Glutamatergic neuron (in vitro differentiated cells): ENCODE measurements at regions not wholly inside any gene's neighbourhood (a gene's known extent, or its start where the extent isn't known, plus 50 kb on each side); places are given as distances from the start of the nearest gene placed in this dataset.
"Not testable (repeated sequence)": the region's sequence is repeated elsewhere in the genome, so short reads cannot be mapped to it uniquely, and the experiment has no call there.

Experiments used
- DNase-seq: peaks from one replicate; pipeline ENCODE4 v3.0.0; 2022
- H3K27ac Mint-ChIP-seq: one replicate; pipeline ENCODE4 v1.8.0; 2020; ENCODE audit warnings: mild to moderate bottlenecking, mixed read lengths, inconsistent platforms; ENCODE audit not compliant: unreplicated experiment
- H3K27me3 Mint-ChIP-seq: one replicate; pipeline ENCODE4 v1.8.0; 2020; ENCODE audit warnings: mild to moderate bottlenecking, moderate library complexity, mixed read lengths, inconsistent platforms; ENCODE audit not compliant: unreplicated experiment
- H3K36me3 Mint-ChIP-seq: one replicate; pipeline ENCODE4 v1.8.0; 2020; ENCODE audit warnings: mild to moderate bottlenecking, mixed read lengths, inconsistent platforms; ENCODE audit not compliant: unreplicated experiment
- H3K4me1 Mint-ChIP-seq: one replicate; pipeline ENCODE4 v1.8.0; 2020; ENCODE audit warnings: mild to moderate bottlenecking, low read depth, mixed read lengths, inconsistent platforms; ENCODE audit not compliant: unreplicated experiment
- H3K4me3 Mint-ChIP-seq: one replicate; pipeline ENCODE4 v1.8.0; 2020; ENCODE audit warnings: mild to moderate bottlenecking, mixed read lengths, inconsistent platforms; ENCODE audit not compliant: unreplicated experiment
- H3K9me3 Mint-ChIP-seq: one replicate; pipeline ENCODE4 v1.8.0; 2020; ENCODE audit warnings: mild to moderate bottlenecking, moderate library complexity, mixed read lengths, inconsistent platforms; ENCODE audit not compliant: unreplicated experiment
- TF ChIP-seq, protein P1 (sequence below): fragments of 200-600 bp; sonication (generic); IDR thresholded peaks from one replicate; pipeline ENCODE4 v1.5.0; 2021; ENCODE audit not compliant: partially characterized antibody, unreplicated experiment

DNA sequence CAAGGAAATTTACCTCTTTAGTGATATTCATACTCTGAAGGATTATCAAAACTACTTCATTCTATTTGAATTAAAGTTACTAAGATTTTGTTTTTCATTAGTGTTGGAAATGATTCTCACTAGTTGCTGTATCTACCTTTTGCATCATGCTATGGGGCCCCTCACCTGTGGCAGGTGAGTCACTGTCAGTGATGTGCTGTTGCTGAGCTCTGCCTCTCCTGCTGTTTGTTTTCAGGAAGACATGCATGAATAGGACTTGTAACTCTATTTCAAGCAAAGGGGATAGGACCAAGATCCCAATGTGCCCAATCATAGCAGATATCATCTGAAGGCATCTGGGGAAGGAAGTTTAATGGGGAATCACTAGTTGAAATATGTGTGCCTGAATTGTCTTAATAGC lies 57.4 kb upstream of the AGR3 start:
- TF ChIP-seq, protein P1, sequence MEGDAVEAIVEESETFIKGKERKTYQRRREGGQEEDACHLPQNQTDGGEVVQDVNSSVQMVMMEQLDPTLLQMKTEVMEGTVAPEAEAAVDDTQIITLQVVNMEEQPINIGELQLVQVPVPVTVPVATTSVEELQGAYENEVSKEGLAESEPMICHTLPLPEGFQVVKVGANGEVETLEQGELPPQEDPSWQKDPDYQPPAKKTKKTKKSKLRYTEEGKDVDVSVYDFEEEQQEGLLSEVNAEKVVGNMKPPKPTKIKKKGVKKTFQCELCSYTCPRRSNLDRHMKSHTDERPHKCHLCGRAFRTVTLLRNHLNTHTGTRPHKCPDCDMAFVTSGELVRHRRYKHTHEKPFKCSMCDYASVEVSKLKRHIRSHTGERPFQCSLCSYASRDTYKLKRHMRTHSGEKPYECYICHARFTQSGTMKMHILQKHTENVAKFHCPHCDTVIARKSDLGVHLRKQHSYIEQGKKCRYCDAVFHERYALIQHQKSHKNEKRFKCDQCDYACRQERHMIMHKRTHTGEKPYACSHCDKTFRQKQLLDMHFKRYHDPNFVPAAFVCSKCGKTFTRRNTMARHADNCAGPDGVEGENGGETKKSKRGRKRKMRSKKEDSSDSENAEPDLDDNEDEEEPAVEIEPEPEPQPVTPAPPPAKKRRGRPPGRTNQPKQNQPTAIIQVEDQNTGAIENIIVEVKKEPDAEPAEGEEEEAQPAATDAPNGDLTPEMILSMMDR: no peak
- no peak overlapping the region for H3K4me3 Mint-ChIP-seq
- H3K36me3 Mint-ChIP-seq: peaks cover 10% of the 10 kb centered on the region
- DNase-seq: no peak
- H3K4me1 Mint-ChIP-seq: no peaks in the 10 kb centered on the region
- peaks cover 1% of the 10 kb centered on the region for H3K27me3 Mint-ChIP-seq
- H3K27ac Mint-ChIP-seq: no peak overlapping the region
- peaks cover 1% of the 10 kb centered on the region for H3K9me3 Mint-ChIP-seq

GRCh38 chr7:16940776-16941175 lies 59.0 kb upstream of the AGR3 start:
- Mint-ChIP-seq H3K9me3 (peaks cover 1% of the 10 kb centered on the region), H3K4me3 (no peak overlapping the region), H3K36me3 (peaks cover 10% of the 10 kb centered on the region), H3K27ac (no peak overlapping the region), H3K4me1 (no peaks in the 10 kb centered on the region), H3K27me3 (peaks cover 1% of the 10 kb centered on the region)
- no peak for DNase-seq
- TF ChIP-seq, protein P1: no peak

DNA sequence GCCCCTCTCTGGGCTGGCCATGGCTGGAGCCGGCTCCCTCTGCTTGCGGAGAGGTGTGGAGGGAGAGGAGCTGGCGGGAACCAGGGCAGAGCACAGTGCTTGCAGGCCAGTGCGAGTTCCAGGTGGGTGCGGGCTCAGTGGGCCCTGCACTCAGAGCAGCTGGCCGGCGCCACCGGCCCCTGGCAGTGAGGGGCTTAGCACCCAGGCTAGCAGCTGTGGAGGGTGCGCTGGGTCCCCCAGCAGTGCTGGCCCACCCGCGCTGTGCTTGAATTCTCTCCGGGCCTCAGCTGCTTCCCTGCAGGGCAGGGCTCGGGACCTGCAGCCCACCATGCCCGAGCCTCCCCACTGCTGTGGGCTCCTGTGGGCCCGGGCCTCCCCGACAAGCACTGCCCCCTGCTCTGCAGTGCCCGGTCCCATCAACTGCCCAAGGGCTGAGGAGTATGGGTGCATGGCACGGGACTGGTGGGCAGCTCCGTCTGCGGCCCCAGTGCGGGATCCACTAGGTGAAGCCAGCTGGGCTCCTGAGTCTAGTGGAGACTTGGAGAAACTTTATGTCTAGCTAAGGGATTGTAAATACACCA lies 61.2 kb upstream of the AGR3 start:
- peaks cover 1% of the 10 kb centered on the region for H3K27me3 Mint-ChIP-seq
- H3K4me3 Mint-ChIP-seq: no peak overlapping the region
- TF ChIP-seq, protein P1: no peak
- DNase-seq: no peak
- H3K27ac Mint-ChIP-seq: no peak overlapping the region
- H3K36me3 Mint-ChIP-seq: peaks cover 19% of the 10 kb centered on the region
- no peaks in the 10 kb centered on the region for H3K4me1 Mint-ChIP-seq
- H3K9me3 Mint-ChIP-seq: peaks cover 7% of the 10 kb centered on the region

GRCh38 chr7:16944936-16945335 lies 63.2 kb upstream of the AGR3 start:
- TF ChIP-seq, protein P1: no peak
- Mint-ChIP-seq H3K4me3 (no peak overlapping the region), H3K27ac (no peak overlapping the region), H3K27me3 (peaks cover 1% of the 10 kb centered on the region), H3K4me1 (no peaks in the 10 kb centered on the region), H3K9me3 (peaks cover 9% of the 10 kb centered on the region), H3K36me3 (peaks cover 27% of the 10 kb centered on the region)
- no peak for DNase-seq

- peaks cover 27% of the 10 kb centered on the region for H3K36me3 Mint-ChIP-seq
Observed at GRCh38 chr7:16945372-16945771, 63.6 kb upstream of the AGR3 start.

GRCh38 chr7:16948110-16948509 lies 66.3 kb upstream of the AGR3 start:
- not testable (repeated sequence) for H3K27me3 Mint-ChIP-seq, H3K9me3 Mint-ChIP-seq, H3K27ac Mint-ChIP-seq, H3K4me3 Mint-ChIP-seq, DNase-seq, H3K4me1 Mint-ChIP-seq
- peaks cover 22% of the 10 kb centered on the region for H3K36me3 Mint-ChIP-seq

More at GRCh38 chr7:16945372-16945771, 63.6 kb upstream of the AGR3 start:
- no peaks in the 10 kb centered on the region for H3K4me1 Mint-ChIP-seq
- no peak for DNase-seq
- peaks cover 9% of the 10 kb centered on the region for H3K9me3 Mint-ChIP-seq
- H3K27me3 Mint-ChIP-seq: peaks cover 1% of the 10 kb centered on the region
- TF ChIP-seq, protein P1: no peak
- no peak overlapping the region for H3K27ac Mint-ChIP-seq
- H3K4me3 Mint-ChIP-seq: no peak overlapping the region
